HFF-Myc (cell line): ENCODE measurements at regions not wholly inside any gene's neighbourhood (a gene's known extent, or its start where the extent isn't known, plus 50 kb on each side); places are given as distances from the start of the nearest gene placed in this dataset.
"Not testable (repeated sequence)": the region's sequence is repeated elsewhere in the genome, so short reads cannot be mapped to it uniquely, and the experiment has no call there.

Source experiments
- DNase-seq: peaks from one replicate; pipeline ENCODE4 v3.0.0-alpha.2; 2011; ENCODE audit warnings: low read depth; ENCODE audit errors: extremely low read depth
- H3K4me3 ChIP-seq: replicated peaks from 2 replicates; pipeline ENCODE4 v1.5.1; 2011; ENCODE audit warnings: low read depth, mild to moderate bottlenecking, control low read depth, low read length
- TF ChIP-seq, protein P1 (sequence below): IDR thresholded peaks from 2 replicates; pipeline ENCODE4 v1.5.1; 2012; ENCODE audit warnings: mild to moderate bottlenecking, low read depth, low read length, control low read depth; ENCODE audit errors: missing control alignments

DNA sequence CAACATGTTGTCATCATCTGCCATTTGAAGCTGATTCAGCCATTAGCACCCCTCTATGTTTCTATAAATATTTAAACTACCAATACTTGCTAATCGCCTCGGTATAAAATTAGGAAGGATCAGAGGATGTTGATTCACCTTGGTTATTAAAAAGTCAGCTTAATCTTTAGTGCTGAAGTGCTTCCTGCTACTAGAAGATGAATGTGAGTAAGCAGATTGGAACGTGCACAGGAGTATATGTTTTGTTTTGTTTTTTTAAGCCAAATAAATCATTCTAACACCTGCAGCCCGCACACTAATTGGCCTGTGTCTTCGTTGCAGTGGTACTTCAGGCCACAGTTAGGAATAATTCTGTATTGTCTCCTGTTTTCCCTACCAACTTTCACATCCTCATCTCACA, 485.7 kb downstream of the AJAP1 start:
- TF ChIP-seq, protein P1, sequence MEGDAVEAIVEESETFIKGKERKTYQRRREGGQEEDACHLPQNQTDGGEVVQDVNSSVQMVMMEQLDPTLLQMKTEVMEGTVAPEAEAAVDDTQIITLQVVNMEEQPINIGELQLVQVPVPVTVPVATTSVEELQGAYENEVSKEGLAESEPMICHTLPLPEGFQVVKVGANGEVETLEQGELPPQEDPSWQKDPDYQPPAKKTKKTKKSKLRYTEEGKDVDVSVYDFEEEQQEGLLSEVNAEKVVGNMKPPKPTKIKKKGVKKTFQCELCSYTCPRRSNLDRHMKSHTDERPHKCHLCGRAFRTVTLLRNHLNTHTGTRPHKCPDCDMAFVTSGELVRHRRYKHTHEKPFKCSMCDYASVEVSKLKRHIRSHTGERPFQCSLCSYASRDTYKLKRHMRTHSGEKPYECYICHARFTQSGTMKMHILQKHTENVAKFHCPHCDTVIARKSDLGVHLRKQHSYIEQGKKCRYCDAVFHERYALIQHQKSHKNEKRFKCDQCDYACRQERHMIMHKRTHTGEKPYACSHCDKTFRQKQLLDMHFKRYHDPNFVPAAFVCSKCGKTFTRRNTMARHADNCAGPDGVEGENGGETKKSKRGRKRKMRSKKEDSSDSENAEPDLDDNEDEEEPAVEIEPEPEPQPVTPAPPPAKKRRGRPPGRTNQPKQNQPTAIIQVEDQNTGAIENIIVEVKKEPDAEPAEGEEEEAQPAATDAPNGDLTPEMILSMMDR, result no peak
- H3K4me3 ChIP-seq, result no peak overlapping the region
- DNase-seq, result no peak

DNA sequence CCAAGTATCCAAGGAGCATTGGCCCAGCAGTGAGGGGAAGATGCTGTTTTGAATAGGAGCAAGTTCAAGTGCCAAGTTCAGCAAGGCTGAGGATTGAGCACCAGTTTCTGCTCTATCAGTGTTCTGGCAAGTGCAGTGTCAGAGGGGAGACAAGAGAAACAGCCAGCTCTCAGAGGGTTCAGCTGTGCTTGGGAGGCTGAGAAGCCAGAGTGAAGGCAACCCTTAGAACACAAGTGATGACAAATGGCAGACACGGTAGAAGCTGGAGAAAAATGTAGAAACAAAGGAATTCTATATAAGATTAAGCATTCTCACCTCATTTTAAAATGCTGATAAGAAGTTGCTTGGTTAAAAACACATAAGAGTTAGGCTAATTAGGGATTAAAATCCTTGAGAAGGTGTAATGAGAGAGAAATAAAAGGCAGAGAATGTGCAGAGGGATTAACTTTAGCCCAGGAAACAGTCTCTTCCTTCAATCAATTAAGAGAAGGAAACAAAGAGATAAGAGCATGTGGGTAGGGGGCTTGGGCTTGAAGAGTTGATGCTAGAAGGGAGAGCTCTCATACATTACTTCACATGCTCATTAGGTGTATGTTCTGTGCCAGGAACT, 475.4 kb downstream of the AJAP1 start:
- no peak for DNase-seq
- TF ChIP-seq, protein P1, result no peak

DNA sequence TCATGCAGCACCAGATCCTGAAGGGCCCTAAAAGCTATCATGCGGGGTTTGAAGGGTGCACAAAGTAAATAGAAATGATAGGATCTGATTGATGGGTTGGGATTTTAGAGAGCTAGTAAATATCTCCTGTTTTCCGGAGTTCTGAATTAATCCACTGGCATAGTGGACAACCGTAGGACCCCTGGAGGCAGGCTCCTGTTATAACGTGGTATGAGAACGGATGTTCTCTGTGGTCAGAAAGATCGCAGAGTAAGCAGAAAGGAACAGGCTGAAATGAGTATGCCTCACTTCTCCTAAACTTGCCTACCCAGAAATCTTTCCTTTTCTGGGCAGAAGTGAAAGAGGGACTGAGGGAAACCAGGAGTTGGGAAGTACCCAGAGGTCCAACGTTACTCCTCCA, 470.8 kb downstream of the AJAP1 start:
- no peak overlapping the region for H3K4me3 ChIP-seq
- DNase-seq, result no peak
- TF ChIP-seq, protein P1, result no peak

More for the DNA sequence above, 475.4 kb downstream of the AJAP1 start:
- H3K4me3 ChIP-seq, result no peak overlapping the region

DNA sequence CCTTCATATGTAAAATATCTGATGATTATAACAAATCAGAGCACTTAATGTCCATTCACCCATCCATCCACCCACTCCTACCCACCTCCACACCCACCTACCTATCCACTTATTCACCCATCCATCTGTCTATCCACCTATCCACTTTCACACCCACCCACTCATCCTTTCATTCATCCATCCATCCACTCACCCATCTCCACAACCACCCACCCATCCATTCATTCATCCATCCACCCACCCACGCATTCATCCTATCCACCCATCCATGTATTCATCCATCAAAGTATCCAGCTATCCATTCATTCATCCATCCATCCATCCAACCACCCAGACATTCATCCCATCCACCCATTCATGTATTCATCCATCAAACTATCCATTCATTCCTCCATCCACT, 466.1 kb downstream of the AJAP1 start:
- TF ChIP-seq, protein P1, result no peak
- DNase-seq, result no peak
- H3K4me3 ChIP-seq, result no peak overlapping the region

DNA sequence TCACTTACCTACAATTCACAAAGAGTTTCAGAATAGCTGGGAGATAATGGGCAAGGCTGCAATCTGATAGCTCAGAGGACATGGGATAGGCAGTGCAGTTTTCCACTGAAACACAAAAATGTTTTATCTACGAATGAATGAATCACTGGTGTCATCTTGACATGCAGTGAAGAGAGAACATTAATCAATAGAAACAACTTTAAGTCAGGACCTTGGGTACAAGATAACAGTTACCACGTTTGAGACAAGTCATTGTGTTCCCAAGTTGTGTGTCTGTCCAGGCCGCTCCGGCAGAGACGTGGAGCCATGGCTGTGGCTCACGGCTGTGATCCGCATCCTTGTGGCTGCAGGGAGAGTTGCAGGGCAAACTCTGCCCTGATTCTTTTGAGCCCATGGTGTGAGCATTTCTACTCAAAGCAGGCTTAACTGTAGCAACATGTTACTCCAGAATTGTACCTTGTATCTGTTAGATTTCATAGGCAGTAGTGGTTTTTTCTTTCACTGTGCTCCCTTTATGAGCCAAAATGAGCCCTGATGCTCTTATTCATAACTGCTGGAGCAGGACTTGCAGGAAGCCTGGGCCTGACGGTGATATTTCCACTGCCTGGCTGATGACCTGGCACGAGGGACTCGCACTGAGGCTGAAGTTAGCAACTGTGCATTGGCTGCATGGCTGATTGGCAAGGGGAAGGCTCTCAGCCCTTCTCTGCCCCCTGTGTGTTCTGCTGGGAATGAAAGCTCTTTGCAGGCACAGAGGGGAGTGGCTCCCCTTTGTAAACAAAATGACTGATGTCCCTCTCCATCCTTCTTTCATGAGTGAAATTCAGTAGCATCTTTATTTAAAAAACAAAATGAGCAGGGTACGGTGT, 465.2 kb downstream of the AJAP1 start:
- TF ChIP-seq, protein P1, result no peak
- DNase-seq, result no peak
- H3K4me3 ChIP-seq, result no peak overlapping the region

DNA sequence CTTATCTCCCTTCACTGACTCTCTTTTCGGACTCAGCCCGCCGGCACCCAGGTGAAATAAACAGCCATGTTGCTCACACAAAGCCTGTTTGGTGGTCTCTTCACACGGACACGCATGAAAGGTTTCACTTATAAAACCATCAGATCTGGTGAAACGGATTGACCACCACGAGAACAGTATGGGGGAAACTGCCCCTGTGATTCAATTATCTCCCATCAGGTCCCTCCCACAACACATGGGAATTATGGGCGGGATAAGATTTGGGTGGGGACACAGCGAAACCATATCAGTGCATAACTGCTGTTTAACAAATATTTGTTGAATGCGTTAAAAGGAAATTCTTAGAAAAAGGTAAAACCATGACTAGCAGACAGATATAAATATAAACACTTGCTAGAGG, 464.4 kb downstream of the AJAP1 start:
- DNase-seq, result not testable (repeated sequence)

DNA sequence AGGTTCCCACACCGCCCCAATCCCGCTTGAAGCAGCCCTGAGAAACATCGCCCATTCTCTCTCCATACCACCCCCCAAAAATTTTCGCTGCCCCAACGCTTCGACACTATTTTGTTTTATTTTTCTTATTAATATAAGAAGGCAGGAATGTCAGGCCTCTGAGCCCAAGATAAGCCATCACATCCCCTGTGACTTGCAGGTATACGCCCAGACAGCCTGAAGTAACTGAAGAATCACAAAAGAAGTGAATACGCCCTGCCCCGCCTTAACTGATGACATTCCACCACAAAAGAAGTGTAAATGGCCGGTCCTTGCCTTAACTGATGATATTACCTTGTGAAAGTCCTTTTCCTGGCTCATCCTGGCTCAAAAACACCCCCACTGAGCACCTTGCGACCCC, 463.9 kb downstream of the AJAP1 start:
- not testable (repeated sequence) for DNase-seq, H3K4me3 ChIP-seq

More for the DNA sequence above, 464.4 kb downstream of the AJAP1 start:
- H3K4me3 ChIP-seq, result not testable (repeated sequence)
